B cell (primary cell): ENCODE measurements at regions not wholly inside any gene's neighbourhood (a gene's known extent, or its start where the extent isn't known, plus 50 kb on each side); places are given as distances from the start of the nearest gene placed in this dataset.

Experiments used
- CTCF ChIP-seq: fragments of 200-600 bp; IDR thresholded peaks from one replicate; pipeline ENCODE4 v1.8.0; 2022; ENCODE audit warnings: antibody characterized with exemption, mild to moderate bottlenecking
- EZH2 ChIP-seq: IDR thresholded peaks from 2 replicates; pipeline ENCODE4 v1.6.1; 2012; ENCODE audit warnings: borderline replicate concordance, low read depth, mild to moderate bottlenecking, moderate library complexity, low read length; ENCODE audit not compliant: insufficient read depth, poor library complexity, severe bottlenecking

GRCh38 chr6:9039258-9039657 is 603.9 kb upstream of the SLC35B3 start:
- TF ChIP-seq CTCF (no peak), EZH2 (no peak)
